SK-N-SH treated with all-trans-retinoic acid at 6 μM for 48 hours (cell line): ENCODE measurements at regions not wholly inside any gene's neighbourhood (a gene's known extent, or its start where the extent isn't known, plus 50 kb on each side); places are given as distances from the start of the nearest gene placed in this dataset.
"Not testable (repeated sequence)": the region's sequence is repeated elsewhere in the genome, so short reads cannot be mapped to it uniquely, and the experiment has no call there.

Source experiments
- ATAC-seq: fragments of 200-7000 bp; cut with Tn5 transposase; 3 replicates; pipeline ENCODE4 v1.9.1; 2020; ENCODE audit warnings: mild to moderate bottlenecking, moderate library complexity
- ARNTL ChIP-seq: fragments of 450-650 bp; formaldehyde crosslinking; IDR thresholded peaks from 2 replicates; pipeline ENCODE4 v1.5.0; 2020; ENCODE audit warnings: low read depth, mild to moderate bottlenecking, moderate library complexity, borderline replicate concordance
- CREB5 ChIP-seq: fragments of 250-450 bp; sonication (Bioruptor Pico); IDR thresholded peaks from 2 replicates; pipeline ENCODE4 v1.5.1; 2020; ENCODE audit warnings: low read depth, mild to moderate bottlenecking, moderate library complexity
- CSDC2 ChIP-seq: fragments of 250-450 bp; sonication (Bioruptor Pico); IDR thresholded peaks from 2 replicates; pipeline ENCODE4 v1.5.0; 2020; ENCODE audit warnings: mild to moderate bottlenecking, moderate library complexity
- CSRNP3 ChIP-seq: fragments of 250-450 bp; sonication (Bioruptor Pico); IDR thresholded peaks from 2 replicates; pipeline ENCODE4 v1.5.1; 2021; ENCODE audit warnings: mild to moderate bottlenecking, moderate library complexity
- ESRRG ChIP-seq: fragments of 250-450 bp; sonication (Bioruptor Pico); IDR thresholded peaks from 2 replicates; pipeline ENCODE4 v1.6.1; 2021; ENCODE audit warnings: mild to moderate bottlenecking
- GLIS3 ChIP-seq: fragments of 250-450 bp; sonication (Bioruptor Pico); IDR thresholded peaks from 2 replicates; pipeline ENCODE4 v1.5.0; 2020; ENCODE audit warnings: mild to moderate bottlenecking, moderate library complexity
- ISL1 ChIP-seq: fragments of 250-450 bp; sonication (Bioruptor Pico); IDR thresholded peaks from 2 replicates; pipeline ENCODE4 v2.1.2; 2022; ENCODE audit warnings: mild to moderate bottlenecking, moderate library complexity
- OSR1 ChIP-seq: fragments of 250-450 bp; sonication (Bioruptor Pico); IDR thresholded peaks from 2 replicates; pipeline ENCODE4 v1.8.0; 2022; ENCODE audit warnings: moderate library complexity, mild to moderate bottlenecking, inconsistent platforms
- POU6F1 ChIP-seq: fragments of 250-450 bp; sonication (Bioruptor Pico); IDR thresholded peaks from 2 replicates; pipeline ENCODE4 v1.8.0; 2021; ENCODE audit warnings: low read depth, mild to moderate bottlenecking, moderate library complexity, borderline replicate concordance
- PPARA ChIP-seq: fragments of 250-450 bp; sonication (Bioruptor Pico); IDR thresholded peaks from 2 replicates; pipeline ENCODE4 v1.5.0; 2020; ENCODE audit warnings: mild to moderate bottlenecking, borderline replicate concordance
- RARB ChIP-seq: fragments of 250-450 bp; sonication (Bioruptor Pico); IDR thresholded peaks from 2 replicates; pipeline ENCODE4 v1.8.0; 2021; ENCODE audit warnings: mild to moderate bottlenecking, moderate library complexity
- SNAI2 ChIP-seq: fragments of 250-450 bp; sonication (Bioruptor Pico); IDR thresholded peaks from 2 replicates; pipeline ENCODE4 v1.5.0; 2020; ENCODE audit warnings: mild to moderate bottlenecking, moderate library complexity
- TCF4 ChIP-seq: fragments of 250-450 bp; sonication (Bioruptor Pico); IDR thresholded peaks from 2 replicates; pipeline ENCODE4 v1.8.0; 2021; ENCODE audit warnings: mild to moderate bottlenecking, moderate library complexity, borderline replicate concordance
- TOX ChIP-seq: fragments of 250-450 bp; sonication (Bioruptor Pico); IDR thresholded peaks from 2 replicates; pipeline ENCODE4 v1.8.0; 2021; ENCODE audit warnings: mild to moderate bottlenecking, moderate library complexity, borderline replicate concordance
- TSHZ2 ChIP-seq: fragments of 250-450 bp; sonication (Bioruptor Pico); IDR thresholded peaks from 2 replicates; pipeline ENCODE4 v1.5.0; 2020; ENCODE audit warnings: mild to moderate bottlenecking, moderate library complexity
- ZFP3 ChIP-seq: fragments of 250-450 bp; sonication (Bioruptor Pico); IDR thresholded peaks from 2 replicates; pipeline ENCODE4 v1.5.0; 2020; ENCODE audit warnings: mild to moderate bottlenecking, moderate library complexity
- ZFP30 ChIP-seq: fragments of 450-650 bp; formaldehyde crosslinking; IDR thresholded peaks from 2 replicates; pipeline ENCODE4 v1.5.0; 2022; ENCODE audit warnings: mild to moderate bottlenecking, moderate library complexity
- ZNF565 ChIP-seq: fragments of 450-650 bp; formaldehyde crosslinking; conservative IDR thresholded peaks from 2 replicates; pipeline ENCODE4 v1.5.0; 2020; ENCODE audit warnings: low read depth, mild to moderate bottlenecking, moderate library complexity
- ZNF70 ChIP-seq: fragments of 450-650 bp; formaldehyde crosslinking; IDR thresholded peaks from 2 replicates; pipeline ENCODE4 v1.5.0; 2020; ENCODE audit warnings: mild to moderate bottlenecking, moderate library complexity
- ZNF8 ChIP-seq: fragments of 450-650 bp; formaldehyde crosslinking; IDR thresholded peaks from 2 replicates; pipeline ENCODE4 v1.5.0; 2020; ENCODE audit warnings: mild to moderate bottlenecking, moderate library complexity

GRCh38 chr13:22961835-22962537 lies 218.8 kb upstream of the SGCG start:
- TF ChIP-seq CSDC2 (CRISPR knock-in tag), result no peak
- TF ChIP-seq RARB (CRISPR knock-in tag), result no peak
- no peak for TF ChIP-seq CSRNP3 (CRISPR knock-in tag)
- TF ChIP-seq GLIS3 (CRISPR knock-in tag), result no peak
- TF ChIP-seq ISL1, result no peak
- TF ChIP-seq ARNTL (CRISPR knock-in tag), result no peak
- TF ChIP-seq TSHZ2, result no peak
- no peak for TF ChIP-seq TOX
- no peak for TF ChIP-seq ESRRG (CRISPR knock-in tag)
- no peak for TF ChIP-seq ZNF70 (CRISPR knock-in tag)
- TF ChIP-seq ZFP30 (CRISPR knock-in tag), result no peak
- TF ChIP-seq OSR1 (CRISPR knock-in tag), result no peak
- TF ChIP-seq SNAI2, result no peak
- TF ChIP-seq POU6F1 (CRISPR knock-in tag), result no peak
- no peak for TF ChIP-seq ZNF8
- no peak for TF ChIP-seq ZFP3 (CRISPR knock-in tag)
- TF ChIP-seq PPARA (CRISPR knock-in tag), result no peak
- no peak for TF ChIP-seq CREB5 (CRISPR knock-in tag)

DNA sequence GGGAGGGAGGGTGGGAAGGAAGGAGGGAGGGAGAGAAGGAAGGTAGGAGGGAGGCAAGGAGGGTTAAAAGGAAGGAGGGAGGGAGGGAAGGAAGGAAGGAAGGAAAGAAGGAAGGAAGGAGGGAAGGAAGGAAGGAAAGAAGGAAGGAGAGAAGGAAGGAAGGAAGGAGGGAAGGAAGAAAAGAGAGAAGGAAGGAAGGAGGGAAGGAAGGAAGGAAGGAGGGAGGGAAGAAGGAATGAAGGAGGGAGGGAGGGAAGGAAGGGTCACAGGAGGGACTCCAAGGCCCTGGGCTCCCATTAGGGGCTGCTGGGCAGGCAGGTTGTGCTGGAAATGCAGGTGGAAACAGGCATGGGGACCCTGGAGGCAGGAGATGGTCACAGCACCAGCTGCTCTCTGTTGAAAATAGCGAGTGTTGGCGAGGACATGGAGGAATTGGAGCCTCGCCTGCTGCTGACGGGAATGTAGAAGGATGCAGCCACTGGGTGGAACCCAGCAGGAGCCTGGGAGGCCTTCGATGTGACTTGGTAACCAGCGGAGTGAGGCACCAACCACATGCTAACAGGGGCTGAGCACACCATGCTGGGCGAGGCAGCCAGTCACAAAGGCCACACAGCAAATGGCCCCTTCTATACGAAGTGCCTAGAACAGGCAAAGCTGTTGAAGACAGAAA lies 217.3 kb upstream of the SGCG start:
- not testable (repeated sequence) for ATAC-seq

More at GRCh38 chr13:22961835-22962537, 218.8 kb upstream of the SGCG start:
- ATAC-seq, result no peak

- TF ChIP-seq ZNF8, result no peak
- TF ChIP-seq ISL1, result no peak
- TF ChIP-seq TCF4 (CRISPR knock-in tag), result no peak
- no peak for TF ChIP-seq ZNF565 (CRISPR knock-in tag)
- no peak for TF ChIP-seq TSHZ2
- no peak for TF ChIP-seq ZFP30 (CRISPR knock-in tag)
- ATAC-seq, result no peak
These were observed 216.4 kb upstream of the SGCG start for GRCh38 chr13:22964245-22964966.

DNA sequence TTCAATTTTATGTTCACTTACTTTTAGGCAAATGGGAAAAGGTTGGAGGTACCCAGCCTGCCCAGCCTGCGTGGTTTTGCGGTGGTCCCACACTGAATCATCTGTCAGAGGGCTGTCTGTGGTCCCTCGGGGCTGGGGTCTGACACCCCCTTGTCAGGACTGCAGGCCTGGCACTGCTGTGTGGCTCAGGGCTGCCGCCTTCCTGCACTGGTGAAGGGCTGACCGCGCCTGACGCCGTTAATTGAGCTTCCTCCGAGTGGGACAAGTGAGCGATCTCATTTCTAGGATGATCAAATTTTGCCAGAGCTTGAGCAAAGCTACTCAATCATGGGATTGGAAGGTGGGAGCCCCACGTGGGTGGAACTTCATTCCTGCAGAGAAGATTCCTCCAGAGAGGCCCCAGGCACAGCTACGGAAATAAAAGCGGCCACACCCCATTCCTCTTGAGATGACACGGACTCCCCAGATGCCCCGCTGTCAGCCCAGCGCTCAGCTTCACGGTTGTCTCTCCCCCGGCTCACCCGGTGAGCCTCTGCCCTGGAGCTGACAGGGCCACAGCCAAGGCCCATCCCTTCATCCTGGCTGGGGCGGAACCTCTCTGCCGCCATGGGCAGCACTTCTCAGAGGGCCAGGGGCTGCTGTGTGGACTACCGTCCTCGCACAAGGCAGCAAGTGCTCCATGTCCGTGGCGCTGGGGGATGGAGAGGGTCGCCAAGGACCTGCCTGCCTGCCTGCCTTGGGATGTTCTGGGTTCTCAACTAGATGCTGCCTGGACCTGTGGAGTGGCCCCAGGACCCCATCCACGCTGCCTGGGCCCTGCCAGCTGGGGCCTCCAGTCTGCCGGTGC lies 215.5 kb upstream of the SGCG start:
- not testable (repeated sequence) for ATAC-seq

DNA sequence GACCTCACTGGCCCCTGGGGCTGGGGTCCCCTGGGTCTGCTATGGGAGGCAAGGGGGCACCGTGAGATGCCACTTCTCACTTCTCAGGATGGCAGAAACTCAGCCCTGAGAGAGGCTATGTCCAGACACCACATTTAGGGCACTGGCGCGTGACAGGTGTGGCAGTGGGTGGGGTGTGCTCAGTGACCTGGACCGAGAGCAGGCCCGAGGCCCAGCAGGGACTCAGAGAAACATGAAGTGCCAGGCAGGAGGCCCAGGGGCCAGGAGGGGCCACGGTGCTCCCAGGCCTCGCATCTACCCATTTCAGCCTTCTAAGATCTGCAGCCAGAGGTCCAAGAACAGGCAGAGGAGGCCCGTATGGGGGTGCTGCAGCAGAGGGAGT lies 214.9 kb upstream of the SGCG start:
- not testable (repeated sequence) for ATAC-seq

- not testable (repeated sequence) for ATAC-seq
These were observed 214.0 kb upstream of the SGCG start for GRCh38 chr13:22966753-22967152.
